Activated CD8-positive, alpha-beta T cell treated with anti-CD3 and anti-CD28 coated beads, Interleukin-2, amount 10 ng/mL, durations not matched to agents 7 days and 5 days (primary cell): ENCODE measurements at regions not wholly inside any gene's neighbourhood (a gene's known extent, or its start where the extent isn't known, plus 50 kb on each side); places are given as distances from the start of the nearest gene placed in this dataset.
"Not testable (repeated sequence)": the region's sequence is repeated elsewhere in the genome, so short reads cannot be mapped to it uniquely, and the experiment has no call there.

Source experiments
- ATAC-seq: fragments of 150-1000 bp; cut with Tn5 transposase; one replicate; pipeline ENCODE4 v1.10.0; 2021; ENCODE audit warnings: moderate library complexity
- CTCF ChIA-PET: fragments of 350-600 bp; sonication (Branson Sonifier 250); formaldehyde crosslinking; loops from one replicate; lab custom pipeline; 2021; ENCODE audit warnings: antibody characterized with exemption; lab: Charles Lee
- POLR2A ChIA-PET: fragments of 350-600 bp; sonication (Branson Sonifier 250); formaldehyde crosslinking; loops from one replicate; lab custom pipeline; 2021; ENCODE audit warnings: antibody characterized with exemption; lab: Charles Lee
- DNase-seq: peaks from one replicate; pipeline ENCODE4 v3.0.0-alpha.2; 2020
- H3K27ac Mint-ChIP-seq: one replicate; pipeline ENCODE4 v1.8.0; 2021; ENCODE audit warnings: mild to moderate bottlenecking, mixed read lengths
- H3K27me3 Mint-ChIP-seq: one replicate; pipeline ENCODE4 v1.8.0; 2021; ENCODE audit warnings: low read depth, mixed read lengths
- H3K36me3 Mint-ChIP-seq: one replicate; pipeline ENCODE4 v1.8.0; 2021; ENCODE audit warnings: low read depth, mixed read lengths
- H3K4me1 Mint-ChIP-seq: one replicate; pipeline ENCODE4 v1.8.0; 2021; ENCODE audit warnings: low read depth, mixed read lengths
- H3K4me3 Mint-ChIP-seq: one replicate; pipeline ENCODE4 v1.8.0; 2021; ENCODE audit warnings: mild to moderate bottlenecking, mixed read lengths
- H3K9me3 Mint-ChIP-seq: one replicate; pipeline ENCODE4 v1.8.0; 2022; ENCODE audit warnings: mixed read lengths; ENCODE audit not compliant: insufficient read depth

GRCh38 chr10:53463539-53463938 is 691.0 kb upstream of the MBL2 start:
- no peak overlapping the region for H3K27ac Mint-ChIP-seq
- H3K4me3 Mint-ChIP-seq, result no peak overlapping the region
- POLR2A ChIA-PET, result no interaction called here
- CTCF ChIA-PET, result no interaction called here
- H3K36me3 Mint-ChIP-seq, result no peaks in the 10 kb centered on the region
- H3K4me1 Mint-ChIP-seq, result no peaks in the 10 kb centered on the region
- peaks cover 8% of the 10 kb centered on the region for H3K9me3 Mint-ChIP-seq
- no peak for DNase-seq
- no peak for ATAC-seq
- H3K27me3 Mint-ChIP-seq, result no peaks in the 10 kb centered on the region

GRCh38 chr10:53458007-53458406 is 685.4 kb upstream of the MBL2 start:
- DNase-seq (no peak), ATAC-seq (no peak)
- H3K27ac Mint-ChIP-seq, result no peak overlapping the region
- H3K9me3 Mint-ChIP-seq, result peaks cover 3% of the 10 kb centered on the region
- H3K36me3 Mint-ChIP-seq, result no peaks in the 10 kb centered on the region
- H3K27me3 Mint-ChIP-seq, result no peaks in the 10 kb centered on the region
- H3K4me3 Mint-ChIP-seq, result no peak overlapping the region
- H3K4me1 Mint-ChIP-seq, result no peaks in the 10 kb centered on the region
- ChIA-PET POLR2A (no interaction called here), CTCF (no interaction called here)

GRCh38 chr10:53453196-53453595 is 680.6 kb upstream of the MBL2 start:
- ATAC-seq, result no peak
- Mint-ChIP-seq H3K9me3 (no peaks in the 10 kb centered on the region), H3K4me1 (no peaks in the 10 kb centered on the region), H3K36me3 (no peaks in the 10 kb centered on the region), H3K27ac (no peak overlapping the region), H3K27me3 (no peaks in the 10 kb centered on the region), H3K4me3 (no peak overlapping the region)
- CTCF ChIA-PET, result no interaction called here
- POLR2A ChIA-PET, result no interaction called here
- DNase-seq, result no peak

- Mint-ChIP-seq H3K36me3 (no peaks in the 10 kb centered on the region), H3K4me3 (no peak overlapping the region), H3K27me3 (no peaks in the 10 kb centered on the region), H3K4me1 (no peaks in the 10 kb centered on the region), H3K27ac (no peak overlapping the region), H3K9me3 (no peaks in the 10 kb centered on the region)
- CTCF ChIA-PET, result no interaction called here
- POLR2A ChIA-PET, result no interaction called here
- ATAC-seq, result no peak
- DNase-seq, result no peak
Observed at GRCh38 chr10:53447576-53447975, 675.0 kb upstream of the MBL2 start.

DNA sequence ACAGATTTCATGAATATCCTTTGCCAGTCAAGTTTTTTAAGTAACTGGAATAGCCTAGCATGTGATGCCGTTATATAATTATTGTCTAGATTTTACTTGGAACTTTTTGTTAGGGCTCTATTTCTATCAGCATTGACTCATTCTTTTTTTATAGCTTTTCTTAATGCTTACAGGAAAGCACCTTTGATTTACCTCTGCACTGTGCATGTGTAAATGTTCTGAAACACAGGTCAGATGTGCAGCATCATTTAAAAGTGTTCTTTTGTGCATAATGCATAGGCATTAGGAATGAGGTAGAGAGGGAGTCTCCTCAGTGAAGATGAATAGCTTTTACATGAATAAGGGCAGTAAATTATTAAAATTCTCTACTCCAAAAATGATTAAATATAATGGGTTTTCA is 669.3 kb upstream of the MBL2 start:
- CTCF ChIA-PET, result no interaction called here
- H3K4me3 Mint-ChIP-seq, result no peak overlapping the region
- H3K36me3 Mint-ChIP-seq, result no peaks in the 10 kb centered on the region
- H3K27ac Mint-ChIP-seq, result no peak overlapping the region
- no peaks in the 10 kb centered on the region for H3K4me1 Mint-ChIP-seq
- H3K27me3 Mint-ChIP-seq, result no peaks in the 10 kb centered on the region
- no peak for ATAC-seq
- DNase-seq, result no peak
- POLR2A ChIA-PET, result no interaction called here
- H3K9me3 Mint-ChIP-seq, result no peaks in the 10 kb centered on the region

DNA sequence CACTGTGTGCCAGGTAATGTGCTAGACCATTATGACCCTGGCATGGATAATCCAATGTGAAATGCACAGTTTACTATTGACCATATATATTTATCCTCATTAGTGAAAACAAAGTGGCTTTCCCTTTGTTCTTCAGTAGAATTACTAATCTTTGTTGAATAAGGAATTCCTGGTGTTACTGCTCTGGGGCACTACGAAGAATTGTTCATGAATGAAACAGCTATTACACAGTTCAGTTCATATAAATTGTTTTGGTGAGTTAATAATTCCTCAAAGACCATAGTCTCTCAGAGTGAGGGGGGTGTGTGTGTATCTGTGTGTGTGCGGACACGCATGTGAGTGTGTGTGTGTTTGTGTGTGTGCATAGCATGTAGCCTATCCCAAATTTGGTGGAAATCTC is 668.0 kb upstream of the MBL2 start:
- POLR2A ChIA-PET, result no interaction called here
- no peak overlapping the region for H3K4me3 Mint-ChIP-seq
- no peaks in the 10 kb centered on the region for H3K27me3 Mint-ChIP-seq
- no peaks in the 10 kb centered on the region for H3K4me1 Mint-ChIP-seq
- DNase-seq (no peak), ATAC-seq (no peak)
- CTCF ChIA-PET, result no interaction called here
- H3K9me3 Mint-ChIP-seq, result no peaks in the 10 kb centered on the region
- H3K27ac Mint-ChIP-seq, result no peak overlapping the region
- no peaks in the 10 kb centered on the region for H3K36me3 Mint-ChIP-seq

GRCh38 chr10:53439075-53439474 is 666.5 kb upstream of the MBL2 start:
- H3K4me1 Mint-ChIP-seq, ATAC-seq, CTCF ChIA-PET, H3K27me3 Mint-ChIP-seq, H3K9me3 Mint-ChIP-seq, H3K27ac Mint-ChIP-seq, H3K36me3 Mint-ChIP-seq, DNase-seq, POLR2A ChIA-PET, H3K4me3 Mint-ChIP-seq: not testable (repeated sequence)

- POLR2A ChIA-PET, result no interaction called here
- Mint-ChIP-seq H3K4me1 (no peaks in the 10 kb centered on the region), H3K27me3 (no peaks in the 10 kb centered on the region), H3K9me3 (peaks cover 4% of the 10 kb centered on the region), H3K4me3 (no peak overlapping the region), H3K27ac (no peak overlapping the region), H3K36me3 (no peaks in the 10 kb centered on the region)
- no peak for DNase-seq
- no peak for ATAC-seq
- CTCF ChIA-PET, result no interaction called here
Observed at GRCh38 chr10:53434413-53434812, 661.8 kb upstream of the MBL2 start.

- ATAC-seq, result no peak
Observed at GRCh38 chr10:53432035-53432434, 659.5 kb upstream of the MBL2 start.

GRCh38 chr10:53430974-53431373 is 658.4 kb upstream of the MBL2 start:
- H3K9me3 Mint-ChIP-seq, result peaks cover 4% of the 10 kb centered on the region
- H3K4me1 Mint-ChIP-seq, result no peaks in the 10 kb centered on the region
- CTCF ChIA-PET, result no interaction called here
- H3K36me3 Mint-ChIP-seq, result no peaks in the 10 kb centered on the region
- ATAC-seq (no peak), DNase-seq (no peak)
- POLR2A ChIA-PET, result no interaction called here
- no peaks in the 10 kb centered on the region for H3K27me3 Mint-ChIP-seq
- H3K4me3 Mint-ChIP-seq, result no peak overlapping the region
- H3K27ac Mint-ChIP-seq, result no peak overlapping the region

More at GRCh38 chr10:53432035-53432434, 659.5 kb upstream of the MBL2 start:
- no peak for DNase-seq
- no peaks in the 10 kb centered on the region for H3K4me1 Mint-ChIP-seq
- no peak overlapping the region for H3K4me3 Mint-ChIP-seq
- POLR2A ChIA-PET, result no interaction called here
- peaks cover 4% of the 10 kb centered on the region for H3K9me3 Mint-ChIP-seq
- CTCF ChIA-PET, result no interaction called here
- H3K27me3 Mint-ChIP-seq, result no peaks in the 10 kb centered on the region
- no peak overlapping the region for H3K27ac Mint-ChIP-seq
- H3K36me3 Mint-ChIP-seq, result no peaks in the 10 kb centered on the region

DNA sequence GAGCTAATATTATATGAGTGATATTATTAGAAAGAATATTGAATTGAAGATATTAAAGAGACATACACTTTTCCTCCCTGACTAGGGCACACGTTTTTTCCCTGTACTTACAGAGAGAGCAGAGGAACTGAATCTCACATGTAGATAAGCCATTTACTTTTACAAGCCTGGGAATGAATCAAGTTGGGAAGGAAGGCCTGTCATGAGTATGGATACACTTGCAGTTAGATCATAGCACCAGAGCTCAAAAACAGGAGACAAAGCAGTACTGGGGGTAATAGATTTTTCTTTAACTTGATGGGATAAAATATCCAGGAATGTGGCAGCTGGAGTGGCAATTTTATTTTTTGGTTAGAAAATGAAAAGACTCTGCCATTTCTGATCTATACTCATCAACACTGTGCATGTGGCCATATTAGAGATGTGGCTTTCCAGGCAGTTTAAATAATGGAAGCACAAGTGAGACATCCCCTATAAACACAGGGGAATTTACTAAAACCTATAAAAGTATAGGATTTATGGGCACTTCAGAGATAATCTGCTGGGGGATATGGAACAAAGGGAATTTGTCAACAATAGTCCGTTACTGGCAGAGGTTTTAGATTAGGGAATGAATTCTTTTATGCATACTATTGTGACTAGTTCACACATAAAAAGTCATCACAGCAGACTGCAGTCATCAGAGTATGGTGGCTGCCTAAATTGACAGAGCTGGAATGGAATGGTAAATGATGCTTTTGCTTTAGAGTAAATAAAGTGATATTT is 657.7 kb upstream of the MBL2 start:
- no peaks in the 10 kb centered on the region for H3K4me1 Mint-ChIP-seq
- H3K4me3 Mint-ChIP-seq, result no peak overlapping the region
- no peaks in the 10 kb centered on the region for H3K27me3 Mint-ChIP-seq
- ATAC-seq, result no peak
- ChIA-PET POLR2A (no interaction called here), CTCF (no interaction called here)
- peaks cover 4% of the 10 kb centered on the region for H3K9me3 Mint-ChIP-seq
- no peaks in the 10 kb centered on the region for H3K36me3 Mint-ChIP-seq
- DNase-seq, result no peak
- no peak overlapping the region for H3K27ac Mint-ChIP-seq

- H3K4me1 Mint-ChIP-seq, result no peaks in the 10 kb centered on the region
Observed at GRCh38 chr10:53422223-53422888, 649.8 kb upstream of the MBL2 start.

More at GRCh38 chr10:53422223-53422888, 649.8 kb upstream of the MBL2 start:
- Mint-ChIP-seq H3K36me3 (no peaks in the 10 kb centered on the region), H3K27me3 (no peaks in the 10 kb centered on the region), H3K4me3 (no peak overlapping the region), H3K9me3 (peaks cover 5% of the 10 kb centered on the region), H3K27ac (no peak overlapping the region)
- no peak for DNase-seq
- ATAC-seq, result no peak
- ChIA-PET POLR2A (no interaction called here), CTCF (no interaction called here)
